ENCODE measurements at regions not wholly inside any gene's neighbourhood (a gene's known extent, or its start where the extent isn't known, plus 50 kb on each side); places are given as distances from the start of the nearest gene placed in this dataset.
"Not testable (repeated sequence)": the region's sequence is repeated elsewhere in the genome, so short reads cannot be mapped to it uniquely, and the experiment has no call there.

DNA sequence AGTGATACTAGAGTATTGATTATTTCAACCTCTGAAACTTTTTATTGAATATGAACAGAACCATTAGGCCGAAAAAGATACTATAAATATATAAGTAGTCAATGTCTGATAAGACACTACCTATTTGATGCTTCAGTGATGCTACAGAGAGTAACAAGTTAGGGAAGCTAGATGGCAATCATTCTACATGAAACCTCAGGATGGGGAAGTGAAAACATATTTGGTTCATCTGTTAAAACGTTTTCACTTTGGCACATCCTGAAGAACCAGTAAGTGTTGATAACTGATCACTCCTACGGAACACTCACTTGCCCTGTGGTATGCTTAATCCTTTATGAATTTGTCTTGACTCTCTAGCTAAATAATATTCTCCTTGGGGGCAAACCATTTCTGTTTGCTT, 1064.9 kb downstream of the NXPH1 start:
- Mint-ChIP-seq H3K36me3 (ENCODE audit: low read depth) (no peaks in the 10 kb centered on the region), H3K27me3 (no peaks in the 10 kb centered on the region), H3K27ac (no peak overlapping the region), H3K4me1 (ENCODE audit: low read depth) (no peaks in the 10 kb centered on the region), H3K4me3 (no peak overlapping the region), H3K9me3 (peaks cover 4% of the 10 kb centered on the region)
- no peak for DNase-seq

DNA sequence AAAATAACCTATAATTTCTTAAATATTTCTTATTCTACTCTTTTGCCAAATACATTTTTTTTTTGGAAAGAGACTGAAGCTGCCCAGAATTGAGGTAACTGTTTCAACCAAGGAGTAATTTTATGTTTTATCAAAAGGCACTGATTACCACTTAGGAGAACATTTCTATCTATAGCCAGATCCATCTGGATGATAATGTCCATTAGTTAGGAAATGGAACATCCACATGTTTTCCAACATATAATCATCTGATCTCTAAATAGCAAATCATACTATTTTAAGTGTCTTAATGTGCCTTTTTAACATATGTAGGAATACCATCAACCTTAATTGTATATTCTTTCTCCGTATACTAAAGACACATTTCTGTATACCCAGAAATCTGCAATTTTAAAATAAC, 1068.9 kb downstream of the NXPH1 start:
- H3K27ac Mint-ChIP-seq = no peak overlapping the region
- H3K9me3 Mint-ChIP-seq = no peaks in the 10 kb centered on the region
- no peaks in the 10 kb centered on the region for H3K4me1 Mint-ChIP-seq (ENCODE audit: low read depth)
- DNase-seq = no peak
- no peaks in the 10 kb centered on the region for H3K36me3 Mint-ChIP-seq (ENCODE audit: low read depth)
- no peak overlapping the region for H3K4me3 Mint-ChIP-seq
- H3K27me3 Mint-ChIP-seq = no peaks in the 10 kb centered on the region

DNA sequence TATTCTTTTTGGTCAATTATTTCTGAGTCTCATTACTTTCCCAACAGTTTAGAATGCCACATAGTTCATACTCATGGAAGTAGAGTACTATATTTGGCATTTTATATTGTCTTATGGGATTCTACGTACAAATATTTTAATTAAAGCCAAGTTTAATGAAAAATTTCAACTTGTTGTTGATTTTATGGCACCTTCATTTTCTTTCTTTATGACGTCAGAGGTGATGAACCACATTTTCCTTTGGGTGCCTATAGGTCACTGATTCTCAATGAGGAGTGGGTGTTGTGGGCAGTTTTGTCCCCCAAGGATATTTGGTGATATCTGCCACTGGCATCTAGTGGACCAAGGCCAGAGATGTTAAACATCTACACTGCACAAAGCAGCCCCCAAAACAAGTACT, 1071.3 kb downstream of the NXPH1 start:
- no peaks in the 10 kb centered on the region for H3K27me3 Mint-ChIP-seq
- H3K36me3 Mint-ChIP-seq (ENCODE audit: low read depth) = no peaks in the 10 kb centered on the region
- no peak overlapping the region for H3K4me3 Mint-ChIP-seq
- no peaks in the 10 kb centered on the region for H3K4me1 Mint-ChIP-seq (ENCODE audit: low read depth)
- DNase-seq = no peak
- peaks cover 2% of the 10 kb centered on the region for H3K9me3 Mint-ChIP-seq
- H3K27ac Mint-ChIP-seq = no peak overlapping the region

DNA sequence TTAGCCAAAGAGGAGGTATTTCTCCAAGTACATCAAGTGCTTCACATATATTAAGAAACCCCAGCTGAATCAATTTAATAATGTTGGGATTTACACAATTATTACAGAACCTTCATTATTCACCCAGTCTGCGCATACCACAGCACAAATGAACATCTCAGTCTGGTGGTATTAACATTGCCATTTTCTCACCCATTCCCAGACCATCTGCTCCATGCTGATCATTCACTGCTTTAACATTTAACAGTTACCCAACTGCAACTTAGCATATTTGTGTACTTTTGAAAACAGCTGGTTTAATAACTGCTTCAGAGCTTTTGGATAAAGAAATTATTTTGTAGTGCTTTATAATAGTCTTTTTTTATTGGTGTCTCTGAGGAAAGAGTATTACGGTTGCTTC, 1072.1 kb downstream of the NXPH1 start:
- H3K27ac Mint-ChIP-seq = no peak overlapping the region
- no peak for DNase-seq
- H3K4me3 Mint-ChIP-seq = no peak overlapping the region
- no peaks in the 10 kb centered on the region for H3K27me3 Mint-ChIP-seq
- peaks cover 2% of the 10 kb centered on the region for H3K9me3 Mint-ChIP-seq
- H3K36me3 Mint-ChIP-seq (ENCODE audit: low read depth) = no peaks in the 10 kb centered on the region
- no peaks in the 10 kb centered on the region for H3K4me1 Mint-ChIP-seq (ENCODE audit: low read depth)

DNA sequence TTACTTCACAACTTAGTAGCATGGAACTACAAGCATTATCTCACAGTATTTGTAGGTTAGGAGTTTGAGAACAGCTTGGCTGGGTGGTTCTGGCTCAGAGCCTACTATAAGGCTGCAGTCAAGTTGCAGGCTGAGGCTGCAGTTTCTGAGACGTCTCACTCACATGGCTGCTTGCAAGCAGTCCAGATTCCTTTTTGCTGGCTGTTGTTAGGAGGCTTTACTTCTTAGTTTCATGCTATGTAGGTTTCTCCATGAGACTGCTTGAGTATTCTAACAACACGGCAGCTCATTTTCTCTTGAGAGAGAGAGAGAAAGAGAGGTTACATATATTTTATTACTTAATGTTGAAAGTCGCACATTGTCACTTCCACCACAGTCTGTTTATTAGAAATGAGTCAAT, 1073.9 kb downstream of the NXPH1 start:
- DNase-seq = no peak
- Mint-ChIP-seq H3K36me3 (ENCODE audit: low read depth) (no peaks in the 10 kb centered on the region), H3K4me3 (no peak overlapping the region), H3K27me3 (no peaks in the 10 kb centered on the region), H3K27ac (no peak overlapping the region), H3K4me1 (ENCODE audit: low read depth) (no peaks in the 10 kb centered on the region), H3K9me3 (peaks cover 2% of the 10 kb centered on the region)

DNA sequence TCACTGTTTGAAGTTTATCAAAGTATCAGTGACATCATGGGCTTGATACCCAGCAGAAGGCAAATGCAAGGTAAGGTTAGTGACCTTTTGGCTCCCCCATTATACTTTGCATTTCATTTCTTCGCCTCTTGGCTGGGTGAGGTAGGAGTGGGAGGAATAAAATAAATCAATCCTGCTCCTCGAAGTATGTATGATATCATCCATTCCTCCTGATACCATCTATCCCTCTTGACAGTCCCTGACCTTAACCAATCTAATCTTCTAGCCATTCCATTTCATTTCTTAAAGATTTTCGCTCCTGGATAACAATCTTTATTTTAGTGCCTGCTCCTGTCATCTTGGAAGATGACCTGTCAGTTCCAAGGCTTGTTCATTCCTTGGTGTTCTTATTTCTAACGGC, 1083.3 kb downstream of the NXPH1 start:
- no peak for DNase-seq
- no peak overlapping the region for H3K4me3 Mint-ChIP-seq
- H3K27me3 Mint-ChIP-seq = no peaks in the 10 kb centered on the region
- H3K4me1 Mint-ChIP-seq (ENCODE audit: low read depth) = no peaks in the 10 kb centered on the region
- no peaks in the 10 kb centered on the region for H3K36me3 Mint-ChIP-seq (ENCODE audit: low read depth)
- peaks cover 8% of the 10 kb centered on the region for H3K9me3 Mint-ChIP-seq
- H3K27ac Mint-ChIP-seq = no peak overlapping the region

DNA sequence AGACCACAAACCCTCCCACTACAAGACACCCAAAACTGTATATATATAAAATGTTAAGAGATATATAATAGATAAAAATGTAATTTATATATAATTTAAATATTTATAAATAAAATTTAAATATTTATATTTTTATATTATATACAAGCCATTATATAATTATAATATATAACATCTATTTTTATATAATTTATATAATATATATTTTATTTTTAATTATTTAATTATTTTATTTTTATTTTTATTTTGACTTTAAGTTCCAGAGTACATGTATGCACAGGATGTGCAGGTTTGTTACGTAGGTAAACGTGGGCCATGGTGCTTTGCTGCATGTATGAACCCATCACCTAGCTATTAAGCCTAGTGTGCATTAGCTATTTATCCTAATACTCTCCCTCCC, 1090.2 kb downstream of the NXPH1 start:
- H3K27ac Mint-ChIP-seq = no peak overlapping the region
- no peaks in the 10 kb centered on the region for H3K27me3 Mint-ChIP-seq
- H3K36me3 Mint-ChIP-seq (ENCODE audit: low read depth) = no peaks in the 10 kb centered on the region
- H3K9me3 Mint-ChIP-seq = peaks cover 8% of the 10 kb centered on the region
- no peak for DNase-seq
- no peak overlapping the region for H3K4me3 Mint-ChIP-seq
- H3K4me1 Mint-ChIP-seq (ENCODE audit: low read depth) = no peaks in the 10 kb centered on the region

DNA sequence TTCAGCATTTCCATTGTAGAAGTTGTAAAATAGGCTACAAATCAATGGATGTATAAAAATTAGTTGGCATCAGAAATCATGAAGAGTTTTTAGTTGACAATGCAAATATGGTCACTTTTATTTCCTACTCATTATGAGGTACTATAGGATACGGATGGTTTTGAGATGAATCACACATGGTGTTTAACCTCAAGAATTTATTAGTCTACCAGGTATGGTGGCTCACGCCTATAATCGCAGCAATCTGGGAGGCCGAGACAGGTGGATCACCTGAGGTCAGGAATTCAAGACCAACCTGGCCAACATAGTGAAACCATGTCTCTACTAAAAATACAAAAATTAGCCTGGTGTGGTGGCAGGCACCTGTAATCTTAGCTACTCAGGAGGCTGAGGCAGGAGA, 1119.0 kb downstream of the NXPH1 start:
- not testable (repeated sequence) for H3K27ac Mint-ChIP-seq; H3K36me3 Mint-ChIP-seq (ENCODE audit: low read depth); H3K4me1 Mint-ChIP-seq (ENCODE audit: low read depth); H3K27me3 Mint-ChIP-seq; DNase-seq; H3K4me3 Mint-ChIP-seq
- peaks cover 11% of the 10 kb centered on the region for H3K9me3 Mint-ChIP-seq

DNA sequence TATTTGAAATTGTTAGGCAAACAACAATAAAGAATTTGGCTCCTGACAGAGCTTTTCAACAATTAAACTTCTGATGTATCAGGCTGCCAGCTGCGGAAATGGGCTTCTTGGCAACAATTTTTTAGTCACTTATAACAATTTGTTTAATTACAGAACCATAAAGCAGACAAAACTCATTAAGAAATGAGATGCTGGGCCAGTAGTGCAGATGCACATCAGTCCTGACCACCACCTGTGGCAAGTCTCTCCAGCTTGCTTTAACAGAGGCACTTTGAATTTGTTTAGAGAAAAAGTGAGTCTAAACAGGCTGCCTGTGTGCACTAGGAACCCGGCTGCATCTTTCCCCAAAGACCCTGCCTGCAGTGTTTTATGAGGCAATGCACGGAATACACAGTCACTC, 1124.4 kb downstream of the NXPH1 start:
- Mint-ChIP-seq H3K27me3 (no peaks in the 10 kb centered on the region), H3K4me1 (ENCODE audit: low read depth) (no peaks in the 10 kb centered on the region), H3K4me3 (no peak overlapping the region), H3K36me3 (ENCODE audit: low read depth) (no peaks in the 10 kb centered on the region), H3K27ac (no peak overlapping the region), H3K9me3 (peaks cover 5% of the 10 kb centered on the region)
- no peak for DNase-seq

DNA sequence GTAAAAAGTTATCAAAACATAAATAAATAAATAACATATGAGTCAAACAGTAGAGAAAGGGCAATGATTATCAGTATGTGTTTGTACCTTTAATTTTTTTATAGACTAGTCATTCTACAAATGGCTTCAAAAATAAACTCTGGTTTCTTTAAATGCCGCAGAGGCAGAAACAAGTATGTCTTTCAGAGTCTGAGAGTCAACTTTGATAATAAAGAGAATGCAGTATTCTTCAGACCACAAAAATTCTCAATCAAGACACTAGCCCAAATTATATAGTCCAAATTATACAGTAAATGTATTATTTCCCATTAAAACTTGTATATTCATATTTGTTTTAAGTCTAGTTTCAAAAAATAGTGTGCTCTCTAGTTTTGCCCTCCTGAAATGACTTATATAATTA, 1142.3 kb downstream of the NXPH1 start:
- Mint-ChIP-seq H3K27me3 (no peaks in the 10 kb centered on the region), H3K4me1 (ENCODE audit: low read depth) (no peaks in the 10 kb centered on the region), H3K36me3 (ENCODE audit: low read depth) (no peaks in the 10 kb centered on the region), H3K4me3 (no peak overlapping the region), H3K27ac (no peak overlapping the region), H3K9me3 (peaks cover 18% of the 10 kb centered on the region)
- DNase-seq = no peak

DNA sequence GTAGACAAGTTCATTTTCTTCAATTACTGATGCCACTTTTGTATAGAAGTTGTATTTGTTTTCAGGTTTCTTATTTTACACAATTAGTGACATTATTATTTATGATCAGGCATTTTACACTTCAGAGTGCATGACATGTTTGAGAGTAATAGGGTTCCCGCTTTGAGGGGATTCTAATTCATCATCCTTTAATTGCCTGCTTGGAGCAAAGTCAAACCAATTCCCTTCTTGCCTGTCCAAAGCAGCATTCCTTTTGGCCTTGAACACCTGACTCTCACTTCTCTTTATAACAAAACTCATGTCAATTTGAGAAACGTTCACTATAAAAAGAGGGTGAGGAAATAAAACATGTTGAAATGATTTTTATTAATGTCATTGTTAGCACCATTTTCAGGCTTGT, 1149.4 kb downstream of the NXPH1 start:
- no peak for DNase-seq
- H3K4me3 Mint-ChIP-seq = no peak overlapping the region
- no peaks in the 10 kb centered on the region for H3K36me3 Mint-ChIP-seq (ENCODE audit: low read depth)
- no peaks in the 10 kb centered on the region for H3K27me3 Mint-ChIP-seq
- no peaks in the 10 kb centered on the region for H3K4me1 Mint-ChIP-seq (ENCODE audit: low read depth)
- peaks cover 14% of the 10 kb centered on the region for H3K9me3 Mint-ChIP-seq
- H3K27ac Mint-ChIP-seq = no peak overlapping the region

DNA sequence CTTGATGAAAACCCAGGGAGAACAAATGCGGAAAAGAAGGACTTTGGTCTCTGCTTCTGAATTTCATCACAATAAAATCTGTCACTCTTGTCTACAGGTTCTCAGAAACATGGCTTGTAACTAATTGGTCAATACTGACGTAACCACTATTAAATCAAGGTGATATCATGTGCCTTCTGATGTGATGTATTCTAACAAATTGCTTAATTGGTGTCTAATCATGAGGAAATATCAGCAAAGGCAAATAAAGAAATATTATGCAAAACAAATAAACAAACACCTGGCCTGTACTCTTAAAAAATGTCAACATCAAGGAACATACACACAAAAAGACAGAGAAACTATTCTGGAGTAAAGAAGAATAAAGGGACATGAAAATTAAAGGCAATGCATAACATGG, 1165.0 kb downstream of the NXPH1 start:
- Mint-ChIP-seq H3K4me1 (ENCODE audit: low read depth) (no peaks in the 10 kb centered on the region), H3K4me3 (no peak overlapping the region), H3K9me3 (peaks cover 9% of the 10 kb centered on the region), H3K27ac (no peak overlapping the region), H3K27me3 (no peaks in the 10 kb centered on the region), H3K36me3 (ENCODE audit: low read depth) (no peaks in the 10 kb centered on the region)
- no peak for DNase-seq

DNA sequence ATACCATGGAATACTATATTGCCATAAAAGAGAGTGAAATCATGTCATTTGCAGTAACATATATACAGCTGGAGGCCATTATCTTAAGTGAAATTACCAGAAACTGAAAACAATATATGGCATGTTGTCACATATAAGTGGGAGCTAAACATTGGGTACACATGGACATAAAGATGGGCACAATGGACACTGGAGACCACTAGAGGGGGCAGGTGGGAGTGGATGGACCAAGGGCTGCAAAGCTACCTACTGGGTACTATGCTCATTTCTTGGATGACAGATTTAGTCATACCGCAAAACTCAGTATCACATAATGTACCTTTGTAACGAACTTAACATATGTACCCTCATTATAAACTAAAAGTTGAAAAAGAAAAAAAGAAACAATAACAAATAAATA, 1167.6 kb downstream of the NXPH1 start:
- Mint-ChIP-seq H3K36me3 (ENCODE audit: low read depth) (no peaks in the 10 kb centered on the region), H3K9me3 (peaks cover 2% of the 10 kb centered on the region), H3K4me1 (ENCODE audit: low read depth) (no peaks in the 10 kb centered on the region)

DNA sequence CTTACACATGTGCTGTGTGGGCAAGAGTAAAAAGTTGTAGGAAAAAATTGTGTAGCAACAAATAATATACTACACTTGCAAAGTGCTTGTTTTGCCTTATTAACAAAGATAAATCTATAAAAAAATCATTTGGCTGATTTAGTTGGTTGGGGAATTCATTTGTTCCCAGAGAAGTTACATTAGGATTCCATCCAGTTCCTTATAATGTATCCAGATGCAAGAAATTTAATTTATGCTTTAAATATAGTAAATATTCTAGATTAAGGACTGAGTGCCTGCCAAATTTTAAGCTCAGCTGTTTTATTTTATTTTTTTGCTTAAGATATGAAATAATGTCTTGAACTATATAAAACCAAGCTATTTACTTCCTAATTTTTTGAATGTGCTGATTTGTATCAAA, 1169.9 kb downstream of the NXPH1 start:
- DNase-seq = no peak
- Mint-ChIP-seq H3K4me1 (ENCODE audit: low read depth) (no peaks in the 10 kb centered on the region), H3K36me3 (ENCODE audit: low read depth) (no peaks in the 10 kb centered on the region), H3K27ac (no peak overlapping the region), H3K4me3 (no peak overlapping the region), H3K27me3 (no peaks in the 10 kb centered on the region), H3K9me3 (peaks cover 3% of the 10 kb centered on the region)

More for the DNA sequence above, 1167.6 kb downstream of the NXPH1 start:
- Mint-ChIP-seq H3K27me3 (no peaks in the 10 kb centered on the region), H3K4me3 (no peak overlapping the region), H3K27ac (no peak overlapping the region)
- no peak for DNase-seq

DNA sequence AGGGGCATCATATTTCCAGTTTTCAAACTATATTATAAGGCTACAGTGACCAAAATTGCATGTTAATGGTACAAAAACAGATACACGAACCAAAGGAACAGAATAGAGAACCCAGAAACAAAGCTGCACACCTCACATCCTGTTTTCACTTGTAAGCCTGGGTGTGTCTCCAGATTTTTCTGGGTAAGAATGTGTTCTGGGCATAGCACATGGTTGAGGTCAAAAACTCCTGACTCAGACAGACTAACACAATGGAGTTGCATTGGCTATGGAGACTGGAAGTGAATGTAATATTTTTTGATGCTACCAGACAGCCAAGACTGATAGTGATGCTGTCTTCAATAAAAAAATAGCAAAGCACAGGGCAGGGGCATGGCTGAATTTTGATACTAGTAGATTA, 1175.2 kb downstream of the NXPH1 start:
- no peaks in the 10 kb centered on the region for H3K27me3 Mint-ChIP-seq
- H3K4me3 Mint-ChIP-seq = no peak overlapping the region
- H3K9me3 Mint-ChIP-seq = peaks cover 15% of the 10 kb centered on the region

DNA sequence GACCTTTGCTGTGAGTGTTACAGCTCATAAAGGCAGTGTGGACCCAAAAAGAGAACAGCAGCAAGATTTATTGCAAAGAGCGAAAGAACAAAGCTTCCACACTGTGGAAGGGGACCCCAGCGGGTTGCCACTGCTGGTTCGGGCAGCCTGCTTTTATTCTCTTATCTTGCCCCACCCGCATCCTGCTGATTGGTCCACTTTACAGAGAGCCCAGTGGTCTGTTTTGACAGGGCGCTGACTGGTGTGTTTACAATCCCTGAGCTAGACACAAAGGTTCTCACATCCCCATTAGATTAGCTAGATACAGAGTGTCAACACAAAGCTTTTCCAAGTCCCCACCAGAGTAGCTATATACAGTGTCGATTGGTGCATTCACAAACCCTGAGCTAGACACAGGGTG, 1187.5 kb downstream of the NXPH1 start:
- peaks cover 15% of the 10 kb centered on the region for H3K9me3 Mint-ChIP-seq
- not testable (repeated sequence) for DNase-seq; H3K36me3 Mint-ChIP-seq (ENCODE audit: low read depth); H3K4me3 Mint-ChIP-seq; H3K4me1 Mint-ChIP-seq (ENCODE audit: low read depth); H3K27me3 Mint-ChIP-seq; H3K27ac Mint-ChIP-seq

More for the DNA sequence above, 1175.2 kb downstream of the NXPH1 start:
- DNase-seq = no peak
- H3K27ac Mint-ChIP-seq = no peak overlapping the region
- no peaks in the 10 kb centered on the region for H3K4me1 Mint-ChIP-seq (ENCODE audit: low read depth)
- no peaks in the 10 kb centered on the region for H3K36me3 Mint-ChIP-seq (ENCODE audit: low read depth)

Data from activated T-cell treated with anti-CD3 and anti-CD28 coated beads, Interleukin-2, amount 50 U/mL, for 24 hours (primary cell).